ENCODE measurements at regions not wholly inside any gene's neighbourhood (a gene's known extent, or its start where the extent isn't known, plus 50 kb on each side); places are given as distances from the start of the nearest gene placed in this dataset.
"Not testable (repeated sequence)": the region's sequence is repeated elsewhere in the genome, so short reads cannot be mapped to it uniquely, and the experiment has no call there.

DNA sequence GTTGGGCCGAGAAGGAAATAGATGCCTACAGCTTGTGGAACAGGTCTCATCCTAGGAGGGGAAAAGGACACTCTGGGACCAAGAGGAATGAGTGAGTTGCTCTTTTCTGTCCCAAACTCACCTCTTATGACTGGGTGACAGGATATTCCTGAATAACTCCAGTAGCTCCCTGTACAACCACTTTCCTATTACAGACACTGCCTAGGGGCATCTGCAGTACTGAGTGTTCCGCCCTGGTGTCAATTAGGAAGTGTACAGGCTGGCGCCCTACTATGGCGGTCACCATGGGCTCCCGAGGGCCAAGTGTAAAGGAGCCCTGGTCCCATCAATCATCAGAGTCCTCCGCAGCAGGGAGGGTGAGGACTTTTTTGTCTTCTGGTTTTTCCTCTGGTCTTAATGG lies 343.4 kb upstream of the USP9Y start:
- Histone ChIP-seq H3K79me2 (ENCODE audit: control insufficient read depth, insufficient read depth, low read length, unreplicated experiment) (no peaks in the 10 kb centered on the region), H3K4me1 (ENCODE audit: control insufficient read depth, insufficient read depth, low read length, unreplicated experiment) (no peaks in the 10 kb centered on the region), H3K27me3 (ENCODE audit: insufficient read depth, low read length) (no peaks in the 10 kb centered on the region), H3K36me3 (ENCODE audit: insufficient read depth, low read length) (no peaks in the 10 kb centered on the region), H2AFZ (ENCODE audit: low read length, unreplicated experiment) (no peak overlapping the region), H3K4me3 (ENCODE audit: low read depth, low read length) (no peak overlapping the region), H3K27ac (ENCODE audit: low read depth, low read length) (no peak overlapping the region)

GRCh38 chrY:12358337-12358736 lies 342.7 kb upstream of the USP9Y start:
- Histone ChIP-seq H3K79me2 (ENCODE audit: control insufficient read depth, insufficient read depth, low read length, unreplicated experiment) (no peaks in the 10 kb centered on the region), H2AFZ (ENCODE audit: low read length, unreplicated experiment) (no peak overlapping the region), H3K27ac (ENCODE audit: low read depth, low read length) (no peak overlapping the region), H3K4me1 (ENCODE audit: control insufficient read depth, insufficient read depth, low read length, unreplicated experiment) (no peaks in the 10 kb centered on the region), H3K36me3 (ENCODE audit: insufficient read depth, low read length) (no peaks in the 10 kb centered on the region), H3K4me3 (ENCODE audit: low read depth, low read length) (no peak overlapping the region), H3K27me3 (ENCODE audit: insufficient read depth, low read length) (no peaks in the 10 kb centered on the region)

DNA sequence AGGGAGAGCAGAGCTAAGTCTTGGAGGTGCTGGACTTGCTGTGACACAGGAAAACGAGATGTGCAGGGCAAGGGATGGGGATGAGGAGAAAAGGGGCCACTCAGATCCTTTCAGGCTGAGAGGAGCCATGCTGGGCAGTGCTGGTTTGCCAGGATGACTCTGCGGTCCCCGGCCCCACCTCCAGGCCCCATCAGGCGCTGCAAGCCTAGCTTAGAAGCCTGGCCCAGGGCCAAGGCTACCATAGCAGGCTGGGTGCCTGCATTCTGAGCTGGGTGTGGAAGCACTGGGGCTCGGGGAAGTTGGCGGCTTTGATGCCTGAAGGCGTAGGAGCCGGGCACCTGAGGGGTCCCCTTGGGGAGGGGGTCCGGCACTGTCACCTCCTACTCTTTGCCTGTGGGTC lies 341.2 kb upstream of the USP9Y start:
- Histone ChIP-seq H3K79me2 (ENCODE audit: control insufficient read depth, insufficient read depth, low read length, unreplicated experiment) (no peaks in the 10 kb centered on the region), H3K36me3 (ENCODE audit: insufficient read depth, low read length) (no peaks in the 10 kb centered on the region), H2AFZ (ENCODE audit: low read length, unreplicated experiment) (no peak overlapping the region), H3K27ac (ENCODE audit: low read depth, low read length) (no peak overlapping the region), H3K4me1 (ENCODE audit: control insufficient read depth, insufficient read depth, low read length, unreplicated experiment) (no peaks in the 10 kb centered on the region), H3K4me3 (ENCODE audit: low read depth, low read length) (no peak overlapping the region), H3K27me3 (ENCODE audit: insufficient read depth, low read length) (no peaks in the 10 kb centered on the region)

DNA sequence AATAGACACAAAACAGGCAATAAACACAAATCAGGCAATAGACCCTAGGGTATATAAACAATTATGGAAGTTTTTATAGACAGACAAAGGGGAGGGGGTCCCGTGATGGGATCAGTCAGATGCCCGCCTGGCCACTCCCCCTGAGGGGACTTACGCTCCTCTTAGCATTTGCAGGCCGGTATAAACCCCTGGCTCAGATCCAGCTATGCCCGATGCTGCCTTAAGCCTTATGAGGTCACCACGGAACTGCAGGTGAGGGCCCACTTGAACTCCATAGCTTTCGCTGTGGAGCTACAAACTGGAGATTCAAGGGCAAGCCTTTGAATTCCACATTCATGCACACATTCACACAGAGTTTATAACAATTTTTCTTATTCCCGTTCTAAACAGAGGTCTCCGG lies 340.5 kb upstream of the USP9Y start:
- H3K27ac ChIP-seq (ENCODE audit: low read depth, low read length): no peak overlapping the region
- no peak overlapping the region for H2AFZ ChIP-seq (ENCODE audit: low read length, unreplicated experiment)
- H3K4me3 ChIP-seq (ENCODE audit: low read depth, low read length): no peak overlapping the region
- H3K27me3 ChIP-seq (ENCODE audit: insufficient read depth, low read length): no peaks in the 10 kb centered on the region
- H3K79me2 ChIP-seq (ENCODE audit: control insufficient read depth, insufficient read depth, low read length, unreplicated experiment): no peaks in the 10 kb centered on the region
- H3K4me1 ChIP-seq (ENCODE audit: control insufficient read depth, insufficient read depth, low read length, unreplicated experiment): no peaks in the 10 kb centered on the region
- H3K36me3 ChIP-seq (ENCODE audit: insufficient read depth, low read length): no peaks in the 10 kb centered on the region

GRCh38 chrY:12365311-12365910 lies 335.6 kb upstream of the USP9Y start:
- H3K36me3 ChIP-seq (ENCODE audit: insufficient read depth, low read length): no peaks in the 10 kb centered on the region
- H3K4me1 ChIP-seq (ENCODE audit: control insufficient read depth, insufficient read depth, low read length, unreplicated experiment): no peaks in the 10 kb centered on the region
- H2AFZ ChIP-seq (ENCODE audit: low read length, unreplicated experiment): no peak overlapping the region
- H3K79me2 ChIP-seq (ENCODE audit: control insufficient read depth, insufficient read depth, low read length, unreplicated experiment): no peaks in the 10 kb centered on the region
- H3K27ac ChIP-seq (ENCODE audit: low read depth, low read length): no peak overlapping the region
- H3K27me3 ChIP-seq (ENCODE audit: insufficient read depth, low read length): no peaks in the 10 kb centered on the region
- no peak overlapping the region for H3K4me3 ChIP-seq (ENCODE audit: low read depth, low read length)

- H3K79me2 ChIP-seq (ENCODE audit: control insufficient read depth, insufficient read depth, low read length, unreplicated experiment); H3K27me3 ChIP-seq (ENCODE audit: insufficient read depth, low read length); H2AFZ ChIP-seq (ENCODE audit: low read length, unreplicated experiment); H3K36me3 ChIP-seq (ENCODE audit: insufficient read depth, low read length); H3K4me3 ChIP-seq (ENCODE audit: low read depth, low read length); H3K27ac ChIP-seq (ENCODE audit: low read depth, low read length); H3K4me1 ChIP-seq (ENCODE audit: control insufficient read depth, insufficient read depth, low read length, unreplicated experiment): not testable (repeated sequence)
Measured at GRCh38 chrY:12374588-12374987, 326.4 kb upstream of the USP9Y start.

DNA sequence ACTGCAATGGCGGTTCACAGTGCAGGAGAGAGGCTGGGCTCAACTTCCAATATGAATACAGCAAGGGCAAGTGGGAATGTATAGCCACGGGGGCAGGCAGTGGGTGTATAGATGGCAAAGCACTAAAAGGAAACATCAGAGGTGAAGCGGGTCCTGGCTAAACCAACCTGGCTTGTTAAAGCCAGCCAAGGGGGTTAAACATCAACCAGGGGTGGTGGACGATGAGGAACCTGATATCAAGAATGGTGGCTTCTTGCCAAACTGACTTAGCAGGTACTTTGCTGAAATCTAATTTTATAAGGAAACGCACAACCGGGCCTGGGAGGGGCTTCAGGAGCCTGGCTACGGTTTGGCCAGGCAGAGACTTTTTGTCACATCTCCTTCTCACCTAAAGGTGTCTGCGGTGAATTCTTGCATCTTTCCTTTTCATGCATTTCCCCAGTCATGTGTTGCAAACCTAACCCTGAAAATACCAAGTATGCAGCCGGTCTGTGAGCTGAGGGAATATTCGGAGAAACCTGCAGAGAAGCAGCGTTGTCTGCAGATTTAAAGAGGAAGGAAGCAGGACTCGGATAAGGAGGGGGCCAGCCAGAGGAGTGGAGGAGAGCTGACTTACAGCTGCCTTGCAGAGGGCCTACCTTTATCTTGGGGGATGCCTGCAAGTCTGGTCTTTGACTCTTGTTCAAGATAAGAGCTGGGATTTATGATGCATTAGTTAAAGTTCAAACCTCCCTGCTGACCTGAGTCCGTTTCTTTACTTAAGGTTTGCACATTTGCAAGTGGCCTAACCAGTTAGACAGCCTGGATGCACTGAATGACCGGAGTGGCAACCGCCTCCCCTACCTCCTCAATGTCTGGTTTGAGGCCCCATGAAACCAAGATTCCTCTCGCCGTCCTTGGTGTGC lies 309.1 kb upstream of the USP9Y start:
- H3K4me1 ChIP-seq (ENCODE audit: control insufficient read depth, insufficient read depth, low read length, unreplicated experiment); H3K27me3 ChIP-seq (ENCODE audit: insufficient read depth, low read length); H3K79me2 ChIP-seq (ENCODE audit: control insufficient read depth, insufficient read depth, low read length, unreplicated experiment); H3K4me3 ChIP-seq (ENCODE audit: low read depth, low read length); H3K27ac ChIP-seq (ENCODE audit: low read depth, low read length); H3K36me3 ChIP-seq (ENCODE audit: insufficient read depth, low read length); H2AFZ ChIP-seq (ENCODE audit: low read length, unreplicated experiment): not testable (repeated sequence)

GRCh38 chrY:12393190-12393589 lies 307.8 kb upstream of the USP9Y start:
- Histone ChIP-seq H3K4me3 (ENCODE audit: low read depth, low read length) (no peak overlapping the region), H3K4me1 (ENCODE audit: control insufficient read depth, insufficient read depth, low read length, unreplicated experiment) (no peaks in the 10 kb centered on the region), H3K36me3 (ENCODE audit: insufficient read depth, low read length) (no peaks in the 10 kb centered on the region), H3K27ac (ENCODE audit: low read depth, low read length) (no peak overlapping the region), H3K79me2 (ENCODE audit: control insufficient read depth, insufficient read depth, low read length, unreplicated experiment) (no peaks in the 10 kb centered on the region), H2AFZ (ENCODE audit: low read length, unreplicated experiment) (no peak overlapping the region), H3K27me3 (ENCODE audit: insufficient read depth, low read length) (no peaks in the 10 kb centered on the region)

GRCh38 chrY:12395381-12396120 lies 305.5 kb upstream of the USP9Y start:
- H3K79me2 ChIP-seq (ENCODE audit: control insufficient read depth, insufficient read depth, low read length, unreplicated experiment); H3K4me3 ChIP-seq (ENCODE audit: low read depth, low read length); H3K27me3 ChIP-seq (ENCODE audit: insufficient read depth, low read length); H3K36me3 ChIP-seq (ENCODE audit: insufficient read depth, low read length); H3K4me1 ChIP-seq (ENCODE audit: control insufficient read depth, insufficient read depth, low read length, unreplicated experiment); H3K27ac ChIP-seq (ENCODE audit: low read depth, low read length); H2AFZ ChIP-seq (ENCODE audit: low read length, unreplicated experiment): not testable (repeated sequence)

GRCh38 chrY:12403916-12404315 lies 297.1 kb upstream of the USP9Y start:
- Histone ChIP-seq H3K79me2 (ENCODE audit: control insufficient read depth, insufficient read depth, low read length, unreplicated experiment) (no peaks in the 10 kb centered on the region), H3K27me3 (ENCODE audit: insufficient read depth, low read length) (no peaks in the 10 kb centered on the region), H3K36me3 (ENCODE audit: insufficient read depth, low read length) (no peaks in the 10 kb centered on the region), H3K4me1 (ENCODE audit: control insufficient read depth, insufficient read depth, low read length, unreplicated experiment) (no peaks in the 10 kb centered on the region), H3K27ac (ENCODE audit: low read depth, low read length) (no peak overlapping the region), H2AFZ (ENCODE audit: low read length, unreplicated experiment) (no peak overlapping the region), H3K4me3 (ENCODE audit: low read depth, low read length) (no peak overlapping the region)
